ENCODE measurements at regions not wholly inside any gene's neighbourhood (a gene's known extent, or its start where the extent isn't known, plus 50 kb on each side); places are given as distances from the start of the nearest gene placed in this dataset.
"Not testable (repeated sequence)": the region's sequence is repeated elsewhere in the genome, so short reads cannot be mapped to it uniquely, and the experiment has no call there.

DNA sequence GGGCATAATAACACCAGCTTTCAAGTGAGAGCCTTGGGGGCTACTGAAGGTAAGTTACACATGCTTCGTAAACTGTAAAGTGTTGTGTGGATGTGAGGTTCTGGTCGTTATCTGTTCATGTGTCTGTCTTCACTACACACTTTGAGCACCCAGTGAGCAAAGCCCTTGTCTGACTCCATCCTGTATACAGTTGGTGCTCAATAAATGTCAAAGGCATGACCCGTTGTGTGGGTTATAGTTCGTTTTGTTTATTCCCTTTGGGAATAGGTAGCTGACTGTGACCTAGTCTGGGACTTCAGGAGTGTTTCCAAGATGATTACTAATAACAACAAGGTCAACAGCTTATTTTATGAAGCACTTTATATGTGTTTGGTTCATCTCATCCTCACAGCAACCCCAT, 146.9 kb downstream of the MIAT start:
- in situ Hi-C loops (cut with MboI; ENCODE audit: low sequenced_read_pairs) = no loop called here

DNA sequence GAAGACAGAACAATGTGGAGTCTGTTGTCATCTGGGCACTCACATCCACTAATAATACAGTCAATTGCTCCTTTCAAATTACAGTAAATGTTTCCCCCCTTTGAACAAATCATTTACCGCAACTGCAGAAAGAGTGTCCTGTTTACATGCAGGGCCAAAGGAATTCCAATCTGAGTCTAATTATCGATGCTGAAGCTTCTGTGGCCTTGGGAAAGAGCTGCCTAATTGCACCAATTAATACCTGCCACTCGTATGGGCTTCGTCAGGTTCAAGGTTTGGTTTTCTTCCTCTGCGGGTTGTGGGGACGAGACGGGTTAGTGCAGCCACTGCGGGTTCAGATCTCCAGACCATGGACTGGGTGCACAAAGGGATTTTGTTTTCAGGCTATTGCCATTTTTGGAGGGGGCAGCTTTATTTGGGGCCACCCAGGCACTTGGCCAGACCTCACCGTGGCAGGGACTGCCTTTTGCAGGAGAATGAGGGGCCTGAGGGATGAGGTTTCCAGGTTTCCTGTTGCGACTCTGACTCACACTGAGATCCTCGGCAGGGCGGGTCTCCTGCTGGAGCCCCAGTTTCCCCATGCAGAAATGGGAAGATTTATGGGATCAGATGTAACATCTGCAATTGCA, 147.6 kb downstream of the MIAT start:
- in situ Hi-C loops (cut with MboI; ENCODE audit: low sequenced_read_pairs) = no loop called here

DNA sequence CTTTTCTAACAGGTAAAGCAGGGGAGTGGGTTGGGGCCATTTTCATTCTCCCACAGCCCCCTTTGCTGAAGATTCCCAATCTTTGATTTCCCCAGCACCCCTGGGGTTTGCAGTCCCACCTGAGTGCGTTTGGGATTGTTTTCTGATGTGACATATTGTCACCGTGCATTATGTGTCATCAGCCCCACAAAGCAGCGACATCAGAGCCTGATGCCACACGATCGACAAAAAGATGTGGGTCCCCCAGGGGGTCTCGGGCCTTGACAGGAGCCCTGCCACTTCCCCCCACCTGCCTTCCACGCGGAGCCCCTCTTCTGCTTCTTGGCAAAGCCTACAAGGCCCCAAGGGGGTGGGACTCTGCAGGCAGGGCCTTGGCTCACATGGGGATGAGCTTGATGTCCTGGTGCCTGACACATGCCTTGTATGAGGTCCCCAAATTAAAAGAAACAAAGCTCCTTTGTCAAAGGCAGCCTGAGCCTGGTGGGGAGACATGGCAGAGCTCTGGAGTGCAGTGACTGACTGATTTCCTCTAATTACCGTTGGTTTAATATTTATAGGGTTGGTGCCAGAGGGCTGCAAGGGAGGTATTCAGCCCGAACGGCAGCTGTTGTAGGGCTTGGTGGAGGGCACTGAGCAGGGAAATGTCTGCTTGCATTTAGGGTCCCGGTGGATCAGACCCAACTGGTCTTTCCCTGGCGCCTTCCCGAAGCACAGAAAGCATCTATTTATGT, 149.2 kb downstream of the MIAT start:
- in situ Hi-C loops (cut with MboI; ENCODE audit: low sequenced_read_pairs) = no loop called here

DNA sequence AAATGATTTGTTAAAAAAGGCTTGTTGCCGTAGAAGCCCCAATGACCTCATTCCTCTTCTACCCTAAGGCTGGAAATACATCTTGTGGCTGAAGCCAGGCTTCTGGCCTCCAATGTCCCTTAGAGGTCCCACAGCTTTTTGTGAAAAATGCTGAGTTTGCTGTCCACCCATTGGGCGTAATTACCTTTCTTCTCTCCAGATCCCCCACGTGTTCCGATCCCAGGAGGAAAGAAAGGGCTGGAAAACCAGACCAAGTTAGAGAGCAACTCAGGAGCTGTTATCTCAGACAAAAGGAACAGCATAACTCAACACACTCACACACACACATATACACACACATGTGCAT, 154.2 kb downstream of the MIAT start:
- in situ Hi-C loops (cut with MboI; ENCODE audit: low sequenced_read_pairs) = no loop called here

DNA sequence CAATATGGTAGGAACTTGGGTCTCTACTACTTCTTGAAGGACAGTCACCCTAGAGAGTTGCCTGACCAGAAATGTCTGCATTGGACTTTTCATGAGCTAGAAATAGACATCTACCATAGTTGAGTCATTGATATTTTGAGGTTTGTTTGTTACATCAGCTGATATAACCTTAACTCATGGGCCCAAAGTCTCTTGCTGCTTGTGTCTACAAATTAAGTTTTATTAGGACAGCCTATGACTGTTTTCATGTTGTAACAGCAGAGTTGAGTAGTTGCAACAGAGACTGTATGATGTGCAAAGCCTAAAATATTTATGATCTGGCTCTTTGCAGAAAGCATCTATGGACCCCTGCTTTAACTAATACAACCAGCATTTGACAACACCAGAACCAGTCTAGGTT, 155.3 kb downstream of the MIAT start:
- in situ Hi-C loops (cut with MboI; ENCODE audit: low sequenced_read_pairs) = no loop called here

DNA sequence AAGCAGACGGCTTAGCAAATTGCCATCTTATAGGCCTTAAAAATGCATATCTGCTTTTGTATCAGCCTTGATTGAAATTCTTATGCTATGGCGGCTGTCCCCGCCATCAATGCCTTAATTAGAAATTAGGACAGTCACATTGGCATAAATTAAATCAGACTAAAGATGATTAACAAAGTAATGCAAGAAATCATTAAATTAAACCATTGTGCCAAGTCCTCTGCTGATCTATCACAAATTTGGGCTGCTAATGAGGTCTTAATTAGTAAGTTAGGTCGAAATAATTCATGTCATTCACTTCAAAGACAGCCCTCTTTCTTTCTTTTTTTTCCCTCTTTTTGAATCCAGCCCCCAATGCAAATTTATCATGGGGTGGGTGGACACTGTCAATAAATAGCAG, 159.3 kb downstream of the MIAT start:
- in situ Hi-C loops (cut with MboI; ENCODE audit: low sequenced_read_pairs) = no loop called here

DNA sequence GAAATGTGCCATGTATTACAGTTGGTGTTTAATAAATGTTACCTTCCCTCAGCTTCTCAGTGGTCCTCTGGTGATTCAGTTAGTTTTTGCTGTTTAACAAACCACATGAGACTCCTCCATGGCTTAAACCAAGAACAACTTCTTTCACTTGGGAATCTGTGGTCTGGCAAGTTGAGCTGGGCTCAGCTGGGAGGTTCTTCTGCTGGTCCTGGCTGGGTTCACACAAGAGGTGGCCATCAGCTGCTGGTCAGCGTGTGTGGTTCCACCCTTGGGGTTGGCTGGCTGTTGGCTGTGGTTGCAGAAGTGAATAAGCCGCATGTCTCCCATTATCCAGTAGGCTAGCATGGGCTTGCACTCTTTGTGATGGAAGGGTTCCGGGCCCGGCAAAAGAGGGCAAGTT, 160.5 kb downstream of the MIAT start:
- in situ Hi-C loops (cut with MboI; ENCODE audit: low sequenced_read_pairs) = no loop called here

DNA sequence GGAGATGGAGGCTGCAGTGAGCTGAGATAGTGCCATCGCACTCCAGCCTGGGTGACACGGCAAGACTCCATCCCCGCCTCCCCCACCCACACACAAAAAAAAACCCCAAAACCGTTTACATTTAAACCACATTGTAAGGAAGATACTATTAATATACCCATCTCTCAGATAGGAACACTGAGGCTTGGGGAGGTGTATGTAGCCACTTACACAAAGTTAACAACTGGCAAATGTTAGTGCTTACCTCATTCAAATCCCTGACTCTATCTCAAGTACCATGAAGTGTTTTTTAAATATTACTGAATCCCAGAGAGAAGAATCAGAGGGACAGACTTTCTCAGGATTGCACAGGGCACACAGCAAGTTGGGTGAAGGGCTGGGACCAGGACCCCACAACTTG, 164.5 kb downstream of the MIAT start:
- in situ Hi-C loops (cut with MboI; ENCODE audit: low sequenced_read_pairs) = no loop called here

DNA sequence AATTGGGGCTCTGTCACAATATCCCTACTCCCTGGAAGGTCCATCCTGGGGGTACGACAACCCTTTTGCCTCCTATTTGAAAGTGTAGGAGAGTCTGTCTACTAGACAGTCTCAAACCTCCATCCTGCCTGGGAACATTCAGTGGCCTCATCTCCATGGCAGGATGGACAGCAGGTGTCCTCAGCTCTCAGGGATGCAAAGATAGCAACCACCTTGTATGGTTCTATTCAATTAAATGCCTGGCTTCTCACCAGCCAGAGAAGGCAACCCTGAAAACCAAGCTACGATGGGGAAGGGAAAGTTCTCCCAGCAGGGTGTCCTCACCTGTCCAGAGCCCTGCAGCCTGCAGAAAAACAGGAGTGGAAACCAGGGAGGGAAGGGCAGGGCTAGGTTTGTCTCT, 164.9 kb downstream of the MIAT start:
- in situ Hi-C loops (cut with MboI; ENCODE audit: low sequenced_read_pairs) = no loop called here

DNA sequence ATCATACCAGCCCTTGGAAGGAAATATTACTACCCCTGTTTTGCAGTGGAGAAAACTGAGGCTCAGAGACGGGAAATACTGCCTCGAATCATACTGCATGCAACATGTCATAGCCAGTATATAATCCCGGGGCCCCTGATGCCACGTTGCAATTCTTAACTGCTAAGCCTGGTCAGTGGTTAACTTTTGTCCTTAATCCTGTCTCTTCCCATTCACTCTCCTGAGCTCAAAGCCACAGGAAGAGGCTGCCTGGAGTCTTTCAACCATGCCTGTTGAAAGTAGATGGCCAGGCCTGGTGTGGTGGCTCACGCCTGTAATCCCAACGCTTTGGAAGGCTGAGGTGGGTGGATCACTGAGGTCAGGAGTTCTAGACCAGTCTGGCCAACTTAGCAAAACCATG, 166.6 kb downstream of the MIAT start:
- in situ Hi-C loops (cut with MboI; ENCODE audit: low sequenced_read_pairs) = no loop called here

DNA sequence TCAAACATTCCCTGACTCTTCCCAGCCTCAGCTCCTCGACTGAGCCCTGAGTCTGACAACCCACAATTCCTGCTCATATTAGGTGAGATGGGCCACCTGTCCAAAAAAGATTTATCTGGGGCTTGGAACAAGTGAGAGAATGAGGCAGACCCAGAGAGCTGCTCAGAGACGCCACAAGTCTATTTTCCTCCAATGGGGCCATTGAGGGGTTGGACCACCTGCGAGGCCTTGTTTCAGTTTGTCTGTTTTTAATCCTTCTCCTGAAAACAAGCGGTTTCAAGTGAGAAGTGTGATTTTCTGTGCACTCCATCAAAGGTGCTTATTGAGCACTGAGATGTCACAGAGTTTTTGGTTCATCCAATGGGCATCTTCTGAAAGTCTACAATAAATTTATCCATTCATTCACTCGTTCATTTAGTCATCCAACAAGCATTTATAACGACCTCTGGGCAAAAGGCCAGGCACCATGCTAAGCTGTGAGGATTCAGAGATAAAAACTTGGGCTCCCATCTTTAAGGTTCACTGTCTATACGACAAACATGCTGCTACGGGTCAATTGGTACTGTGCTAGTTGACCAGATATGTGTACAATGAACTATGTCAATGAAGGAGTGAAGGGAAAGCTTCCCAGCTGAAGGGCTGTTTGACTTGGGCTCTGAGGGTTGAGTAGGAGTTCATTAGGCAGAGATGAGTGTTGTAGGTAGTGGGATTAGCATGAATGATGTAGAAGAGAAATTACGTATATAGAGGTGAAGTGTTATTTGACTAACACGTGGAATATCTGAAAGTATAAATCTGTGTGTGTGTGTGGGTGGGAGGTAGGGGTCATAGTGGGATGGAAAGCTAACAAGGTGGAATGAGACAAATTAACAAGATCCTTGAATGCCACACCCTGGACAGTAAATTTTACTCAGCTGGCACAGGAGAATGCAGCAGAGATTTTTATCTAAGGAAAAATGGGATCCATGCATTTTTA, 168.9 kb downstream of the MIAT start:
- in situ Hi-C loops (cut with MboI; ENCODE audit: low sequenced_read_pairs) = no loop called here

DNA sequence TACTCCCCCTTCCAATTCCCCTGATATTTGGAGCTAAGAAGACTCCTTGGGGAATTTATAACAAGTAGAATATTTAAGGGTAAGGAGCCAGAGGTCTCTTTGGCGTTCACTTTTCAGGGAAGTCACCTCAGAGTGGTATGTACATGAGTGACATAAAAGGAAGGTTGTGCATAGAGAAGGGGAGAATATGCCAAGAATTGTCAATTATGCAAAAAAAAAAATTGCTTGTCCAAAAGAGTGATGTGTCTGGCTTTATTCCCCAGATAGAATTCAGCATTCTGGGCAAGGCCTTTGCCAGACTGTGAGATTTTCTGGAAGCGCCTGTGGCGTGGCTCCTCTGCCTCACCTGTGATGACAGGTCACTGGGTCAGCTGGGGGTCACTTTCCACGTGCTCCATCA, 170.2 kb downstream of the MIAT start:
- in situ Hi-C loops (cut with MboI; ENCODE audit: low sequenced_read_pairs) = no loop called here

DNA sequence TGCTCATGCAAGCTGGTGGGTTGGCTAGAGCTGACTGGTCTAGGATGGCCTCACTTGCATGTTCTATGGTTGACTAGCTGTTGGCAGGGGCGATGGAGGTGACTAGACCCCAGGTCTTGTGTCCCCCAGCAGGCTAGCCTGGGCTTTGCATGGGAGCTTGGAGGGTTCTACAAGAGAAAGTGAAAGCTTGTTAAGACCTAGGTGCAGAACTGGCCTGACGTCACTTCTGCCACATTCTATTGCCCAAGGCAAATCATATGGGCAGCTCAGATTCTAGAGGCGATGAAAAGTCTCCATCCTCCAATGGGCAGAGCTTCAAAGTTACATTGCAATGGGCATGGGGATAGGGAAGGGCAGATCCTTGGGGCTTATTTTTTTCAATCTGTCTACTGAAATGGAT, 170.9 kb downstream of the MIAT start:
- in situ Hi-C loops (cut with MboI; ENCODE audit: low sequenced_read_pairs) = no loop called here

DNA sequence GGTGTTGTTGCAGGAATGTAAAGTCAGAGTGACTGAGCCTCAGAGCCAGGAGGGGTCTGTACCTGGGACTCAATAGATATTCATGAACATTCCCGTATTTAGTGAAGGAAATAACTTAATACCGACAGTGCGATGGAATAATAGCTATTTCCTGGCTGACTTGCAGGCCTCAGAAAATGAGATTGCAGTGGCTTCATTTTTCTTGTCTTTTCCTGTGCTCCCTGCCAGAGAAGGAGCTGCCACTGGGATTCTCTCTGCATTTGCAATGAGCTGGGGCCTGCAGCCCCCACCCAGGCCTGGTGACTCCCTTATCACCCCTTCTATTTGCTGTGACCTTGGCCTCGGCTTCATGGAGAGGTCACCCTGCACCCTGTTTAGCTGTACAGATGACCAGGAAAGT, 173.4 kb downstream of the MIAT start:
- in situ Hi-C loops (cut with MboI; ENCODE audit: low sequenced_read_pairs) = no loop called here

DNA sequence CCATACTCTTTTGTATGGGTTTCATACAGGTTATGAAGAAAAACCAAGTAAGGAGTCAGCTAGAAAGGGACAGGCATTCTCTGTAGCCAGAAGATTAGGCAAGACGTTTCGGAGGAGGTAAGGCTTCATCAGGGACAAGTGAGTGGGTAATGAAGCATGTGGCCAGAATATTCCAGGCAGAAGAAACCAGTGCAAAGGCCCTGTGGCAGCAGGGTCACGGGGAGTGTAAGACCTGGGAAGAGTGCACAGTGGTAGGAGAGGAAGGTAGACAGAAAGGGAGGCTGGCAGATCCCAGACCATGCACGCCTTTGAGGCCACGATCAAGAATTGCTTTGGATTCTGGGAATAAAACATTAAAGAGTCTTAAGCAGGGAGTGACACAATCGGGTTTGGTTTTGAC, 177.6 kb downstream of the MIAT start:
- in situ Hi-C loops (cut with MboI; ENCODE audit: low sequenced_read_pairs) = no loop called here

DNA sequence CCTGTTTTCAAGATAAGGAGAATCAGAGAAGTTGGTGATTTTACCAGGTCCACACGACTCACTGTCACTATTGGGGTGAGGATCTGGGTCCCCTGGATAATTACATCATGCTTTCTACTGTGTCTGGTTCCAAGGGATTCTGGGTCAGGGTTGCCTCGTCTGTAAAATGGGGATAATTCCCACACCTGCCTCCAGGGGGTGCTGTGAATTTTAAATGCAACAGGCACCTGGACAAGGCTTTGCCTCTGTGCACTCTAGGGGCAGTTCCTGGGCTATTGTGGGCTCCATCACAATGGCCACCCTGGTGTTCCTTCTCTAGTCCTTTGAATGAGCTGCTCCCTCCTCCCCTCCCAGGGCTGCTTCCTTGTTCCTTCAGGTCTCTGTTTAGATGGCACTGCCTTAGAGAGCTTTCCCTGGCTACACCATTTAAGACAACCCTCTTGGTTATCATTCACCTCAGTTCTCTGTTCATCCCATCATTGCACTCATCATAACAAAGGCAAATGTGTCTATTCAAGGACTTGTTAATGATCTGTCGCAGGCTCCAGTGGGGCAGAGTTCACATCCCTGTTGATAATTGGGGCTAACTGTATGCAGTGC, 178.6 kb downstream of the MIAT start:
- in situ Hi-C loops (cut with MboI; ENCODE audit: low sequenced_read_pairs) = no loop called here

DNA sequence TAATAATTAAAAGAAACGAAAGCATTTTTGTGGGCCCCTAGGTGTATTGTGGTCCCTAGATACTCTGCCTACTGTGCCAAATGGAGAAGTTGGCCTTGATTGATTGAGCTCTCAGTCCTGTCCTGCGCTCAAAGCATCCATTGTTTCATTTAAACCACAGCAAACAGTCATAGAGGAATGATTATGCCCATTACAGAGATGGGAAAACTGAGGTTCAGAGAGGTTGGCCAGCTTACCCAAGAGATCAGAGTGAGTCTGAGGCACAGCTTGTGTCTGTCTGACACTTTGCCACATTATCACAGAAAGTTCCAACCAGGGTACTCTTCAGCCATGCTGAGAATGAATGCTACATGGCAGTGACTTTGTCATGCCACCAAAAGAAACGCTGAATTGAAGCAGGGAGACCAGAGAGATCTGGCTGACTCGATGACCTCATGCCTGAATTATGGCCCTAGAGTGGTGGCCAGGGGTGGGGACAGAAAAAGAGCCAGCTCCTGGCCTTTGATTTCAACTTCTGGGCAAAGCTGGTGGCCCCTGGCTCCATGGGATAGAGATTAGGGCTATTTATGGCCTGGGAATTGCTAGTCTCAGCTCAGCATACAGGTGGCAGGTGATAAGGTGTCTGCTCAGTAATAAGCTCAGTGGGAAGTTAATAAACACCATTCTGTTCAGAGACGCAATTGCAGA, 180.5 kb downstream of the MIAT start:
- in situ Hi-C loops (cut with MboI; ENCODE audit: low sequenced_read_pairs) = no loop called here

DNA sequence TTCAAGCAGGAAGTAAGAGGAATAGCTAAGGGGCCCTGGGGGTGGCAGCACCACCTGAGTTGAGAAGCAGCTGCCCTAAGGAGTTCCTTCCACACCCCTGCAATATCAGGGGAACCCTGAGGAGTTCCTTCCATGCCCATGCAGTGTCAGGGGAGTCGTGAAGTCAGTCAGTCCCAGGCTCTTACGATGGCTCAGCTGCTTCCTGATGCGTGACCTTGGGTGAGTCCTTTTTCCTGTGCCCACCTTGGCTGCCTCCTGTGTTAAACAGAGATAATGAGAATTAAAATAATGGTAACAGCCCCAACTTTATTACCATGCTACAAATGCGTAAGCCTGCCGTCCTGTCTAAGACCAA, 181.1 kb downstream of the MIAT start:
- in situ Hi-C loops (cut with MboI; ENCODE audit: low sequenced_read_pairs) = no loop called here

DNA sequence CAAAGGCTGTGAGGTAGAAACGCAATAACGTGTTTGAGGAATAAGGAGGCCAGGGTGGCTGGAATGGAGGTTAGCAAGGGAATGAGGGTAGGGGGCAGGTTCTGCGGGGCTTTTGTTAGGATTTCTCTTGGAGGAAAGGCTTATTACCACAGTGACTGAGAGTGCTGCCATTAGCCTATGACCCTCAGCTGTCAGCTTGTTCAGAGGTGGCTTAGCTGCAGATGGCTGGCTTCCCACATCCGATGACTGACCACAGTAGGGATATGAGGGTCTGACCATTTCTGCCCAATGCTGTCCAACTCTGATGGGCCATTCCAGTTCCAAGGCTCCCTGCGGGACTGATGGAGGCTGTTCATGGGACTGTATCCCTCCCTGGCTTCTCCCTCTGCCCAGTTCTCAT, 181.8 kb downstream of the MIAT start:
- in situ Hi-C loops (cut with MboI; ENCODE audit: low sequenced_read_pairs) = no loop called here

DNA sequence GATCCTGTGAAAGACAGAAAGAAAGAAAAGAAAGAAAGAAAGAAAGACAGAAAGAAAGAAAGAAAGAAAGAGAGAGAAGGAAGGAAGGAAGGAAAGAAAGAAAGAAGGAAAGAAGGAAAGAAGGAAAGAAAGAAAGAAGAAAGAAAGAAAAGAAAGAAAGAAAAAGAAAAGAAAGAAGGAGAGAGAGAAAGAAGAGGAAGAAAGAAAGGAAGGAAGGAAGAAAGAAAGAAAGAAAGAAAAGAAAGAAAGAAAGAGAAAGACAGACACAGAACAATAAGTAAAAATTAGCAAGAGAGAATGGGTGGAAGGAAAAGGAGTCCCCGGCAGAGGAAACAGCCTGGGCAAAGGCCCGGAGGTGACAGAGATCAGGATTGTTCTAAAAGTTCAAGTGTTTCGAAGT, 183.4 kb downstream of the MIAT start:
- in situ Hi-C loops (cut with MboI; ENCODE audit: low sequenced_read_pairs) = not testable (repeated sequence)

DNA sequence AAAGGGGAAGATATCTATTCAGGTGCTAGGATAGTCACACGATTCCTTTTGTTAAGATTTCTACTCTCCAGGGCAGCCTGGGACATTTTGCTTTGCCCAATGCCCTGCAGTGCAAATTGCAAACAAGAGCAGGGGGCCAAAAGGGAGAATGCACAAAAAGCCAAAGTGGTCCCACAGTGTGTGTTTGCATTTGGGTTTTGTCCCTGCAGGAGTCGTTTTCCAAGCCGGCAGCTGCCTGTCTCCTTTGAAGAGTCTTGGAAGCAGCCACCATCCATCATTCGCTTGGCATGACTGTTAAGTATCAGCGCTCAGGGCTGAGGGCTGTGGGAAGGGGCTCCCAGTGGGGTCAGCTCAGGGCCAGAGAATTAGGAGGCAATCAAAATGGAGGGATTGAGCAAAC, 184.7 kb downstream of the MIAT start:
- in situ Hi-C loops (cut with MboI; ENCODE audit: low sequenced_read_pairs) = no loop called here

Data from HL-60/S4 (cell line).